Kidney epithelial cell (primary cell): ENCODE measurements at regions not wholly inside any gene's neighbourhood (a gene's known extent, or its start where the extent isn't known, plus 50 kb on each side); places are given as distances from the start of the nearest gene placed in this dataset.
A peak's percentile ranks its signal among the peaks of the same experiment; 100 is the strongest.

Source experiments
- DNase-seq: peaks from one replicate; pipeline ENCODE4 v3.0.0-alpha.2; 2010; ENCODE audit warnings: low read depth
- H3K27me3 ChIP-seq: 2 replicates; pipeline ENCODE4 v1.6.0; 2011; ENCODE audit warnings: low read length; ENCODE audit not compliant: control insufficient read depth, insufficient read depth
- H3K36me3 ChIP-seq: 2 replicates; pipeline ENCODE4 v1.5.1; 2011; ENCODE audit warnings: low read length; ENCODE audit not compliant: control insufficient read depth, insufficient read depth
- H3K4me3 ChIP-seq: 2 replicates; pipeline ENCODE4 v1.5.1; 2011; ENCODE audit warnings: low read depth, mild to moderate bottlenecking, control low read depth, low read length
- TF ChIP-seq, protein P1 (sequence below): IDR thresholded peaks from 2 replicates; pipeline ENCODE4 v1.5.1; 2011; ENCODE audit warnings: mild to moderate bottlenecking, moderate library complexity, low read length, control low read depth, inconsistent platforms; ENCODE audit not compliant: insufficient read depth, poor library complexity, severe bottlenecking

DNA sequence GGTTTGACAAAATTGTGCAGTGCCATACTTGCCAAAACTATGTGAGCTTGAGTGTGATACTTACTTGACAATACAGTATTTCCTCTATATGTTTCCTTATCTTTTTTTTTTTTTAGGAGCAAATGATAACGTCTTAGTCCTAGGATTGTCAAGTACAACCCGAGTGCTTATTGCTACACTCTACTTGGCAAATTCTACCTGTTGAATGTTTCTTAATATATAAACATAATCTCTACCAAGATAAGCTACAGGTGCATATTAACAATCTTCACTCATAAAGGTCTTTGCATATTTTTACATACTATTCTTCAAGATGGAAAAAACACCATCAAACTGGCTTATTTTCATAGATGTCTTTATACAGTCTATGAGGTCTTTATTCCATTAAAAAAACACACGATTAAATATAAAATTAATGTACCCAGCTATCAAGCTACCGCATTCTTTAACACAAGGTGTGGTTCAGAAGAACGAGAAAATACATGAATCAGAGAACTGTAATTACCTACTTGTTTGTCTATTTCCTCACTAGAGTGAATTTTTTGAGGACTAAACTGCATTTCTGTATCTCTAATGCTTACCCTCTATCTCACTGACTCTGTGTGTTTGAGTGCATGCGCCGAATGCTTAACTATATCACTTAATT, 76.1 kb upstream of the PDSS1 start:
- Histone ChIP-seq H3K27me3 (no peaks in the 10 kb centered on the region), H3K36me3 (no peaks in the 10 kb centered on the region), H3K4me3 (no peak overlapping the region)
- TF ChIP-seq, protein P1, sequence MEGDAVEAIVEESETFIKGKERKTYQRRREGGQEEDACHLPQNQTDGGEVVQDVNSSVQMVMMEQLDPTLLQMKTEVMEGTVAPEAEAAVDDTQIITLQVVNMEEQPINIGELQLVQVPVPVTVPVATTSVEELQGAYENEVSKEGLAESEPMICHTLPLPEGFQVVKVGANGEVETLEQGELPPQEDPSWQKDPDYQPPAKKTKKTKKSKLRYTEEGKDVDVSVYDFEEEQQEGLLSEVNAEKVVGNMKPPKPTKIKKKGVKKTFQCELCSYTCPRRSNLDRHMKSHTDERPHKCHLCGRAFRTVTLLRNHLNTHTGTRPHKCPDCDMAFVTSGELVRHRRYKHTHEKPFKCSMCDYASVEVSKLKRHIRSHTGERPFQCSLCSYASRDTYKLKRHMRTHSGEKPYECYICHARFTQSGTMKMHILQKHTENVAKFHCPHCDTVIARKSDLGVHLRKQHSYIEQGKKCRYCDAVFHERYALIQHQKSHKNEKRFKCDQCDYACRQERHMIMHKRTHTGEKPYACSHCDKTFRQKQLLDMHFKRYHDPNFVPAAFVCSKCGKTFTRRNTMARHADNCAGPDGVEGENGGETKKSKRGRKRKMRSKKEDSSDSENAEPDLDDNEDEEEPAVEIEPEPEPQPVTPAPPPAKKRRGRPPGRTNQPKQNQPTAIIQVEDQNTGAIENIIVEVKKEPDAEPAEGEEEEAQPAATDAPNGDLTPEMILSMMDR = no peak
- DNase-seq = no peak

DNA sequence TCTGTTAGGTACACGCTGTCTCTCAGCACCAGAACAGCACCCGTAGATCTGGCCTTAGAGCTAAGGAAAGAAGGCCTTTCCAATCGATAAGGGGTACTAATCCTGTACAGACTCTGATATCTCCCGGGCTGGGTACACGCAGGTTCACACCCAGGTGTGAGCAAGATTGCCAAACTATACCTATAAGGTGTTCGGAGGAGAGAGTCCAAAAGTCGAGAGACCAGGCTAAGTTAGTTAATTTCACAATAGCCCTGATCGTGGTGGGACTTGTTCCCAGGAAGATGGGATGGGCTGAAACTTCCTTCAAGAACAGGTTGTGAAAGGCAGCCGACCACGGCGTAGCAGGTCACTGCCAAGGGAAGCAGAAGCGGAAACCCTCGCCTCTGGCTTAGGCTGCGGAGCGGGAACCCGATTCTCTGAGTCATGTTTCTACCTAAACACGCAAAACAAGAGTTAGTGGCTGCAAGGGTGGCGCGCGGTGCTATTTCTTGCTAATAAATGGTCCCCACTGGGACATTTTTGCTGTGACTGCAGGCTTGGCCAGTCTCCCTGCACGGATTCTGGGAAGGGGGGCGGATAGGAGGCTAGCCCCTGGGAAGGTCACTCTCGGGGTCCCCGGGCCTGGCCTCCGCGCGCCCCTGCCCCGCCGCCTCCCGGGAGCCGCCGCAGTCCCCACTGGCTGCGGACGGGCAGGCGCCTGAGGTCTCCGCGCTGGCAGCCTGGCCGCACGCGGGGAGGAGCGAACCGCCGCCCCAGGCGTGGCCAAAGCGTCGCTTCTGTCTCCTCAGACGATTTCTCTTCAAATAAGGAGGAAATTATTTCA, 75.4 kb upstream of the PDSS1 start:
- DNase-seq = no peak
- TF ChIP-seq, protein P1 = no peak
- H3K27me3 ChIP-seq = no peaks in the 10 kb centered on the region
- H3K4me3 ChIP-seq = peak overlapping the region; percentile 39
- H3K36me3 ChIP-seq = no peaks in the 10 kb centered on the region

DNA sequence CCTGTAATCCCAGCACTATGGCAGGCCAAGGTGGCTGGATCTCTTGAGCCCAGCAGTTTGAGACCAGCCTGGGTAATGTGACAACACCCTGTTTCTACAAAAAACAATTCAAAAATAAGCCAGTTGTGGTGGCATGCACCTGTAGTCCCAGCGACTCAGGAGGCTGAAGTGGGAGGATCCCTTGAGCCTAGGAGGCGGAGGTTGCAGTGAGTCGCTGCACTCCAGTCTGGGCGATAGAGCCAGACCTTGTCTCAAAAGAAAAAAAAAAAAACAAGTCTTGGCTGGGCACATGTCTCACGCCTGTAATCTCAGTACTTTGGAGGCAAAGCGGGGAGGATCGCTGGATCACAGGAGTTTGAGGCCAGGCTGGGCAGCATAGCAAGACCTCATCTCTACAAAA, 74.6 kb upstream of the PDSS1 start:
- H3K27me3 ChIP-seq = no peaks in the 10 kb centered on the region
- no peaks in the 10 kb centered on the region for H3K36me3 ChIP-seq
- no peak for DNase-seq
- H3K4me3 ChIP-seq = no peak overlapping the region
- TF ChIP-seq, protein P1 = no peak

DNA sequence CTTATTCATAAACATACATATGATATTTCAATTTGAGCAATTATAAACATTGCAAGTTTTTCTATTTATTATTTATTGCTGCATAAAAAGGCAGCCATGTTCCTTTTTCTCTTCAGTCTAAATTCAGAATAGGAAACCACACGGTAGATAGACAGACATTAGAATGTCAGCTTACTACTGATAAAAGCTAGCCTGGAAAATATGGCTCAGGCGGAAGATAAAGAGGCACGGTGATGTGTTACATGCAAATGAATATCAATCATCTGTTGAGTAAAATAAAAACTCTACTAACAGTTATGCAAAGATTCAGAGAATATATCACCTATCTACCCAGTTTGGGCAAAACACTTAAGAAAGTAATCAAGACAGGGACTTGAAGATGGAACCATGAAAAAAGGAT, 73.5 kb upstream of the PDSS1 start:
- Histone ChIP-seq H3K27me3 (no peaks in the 10 kb centered on the region), H3K4me3 (no peak overlapping the region), H3K36me3 (no peaks in the 10 kb centered on the region)
- TF ChIP-seq, protein P1 = no peak
- DNase-seq = no peak

DNA sequence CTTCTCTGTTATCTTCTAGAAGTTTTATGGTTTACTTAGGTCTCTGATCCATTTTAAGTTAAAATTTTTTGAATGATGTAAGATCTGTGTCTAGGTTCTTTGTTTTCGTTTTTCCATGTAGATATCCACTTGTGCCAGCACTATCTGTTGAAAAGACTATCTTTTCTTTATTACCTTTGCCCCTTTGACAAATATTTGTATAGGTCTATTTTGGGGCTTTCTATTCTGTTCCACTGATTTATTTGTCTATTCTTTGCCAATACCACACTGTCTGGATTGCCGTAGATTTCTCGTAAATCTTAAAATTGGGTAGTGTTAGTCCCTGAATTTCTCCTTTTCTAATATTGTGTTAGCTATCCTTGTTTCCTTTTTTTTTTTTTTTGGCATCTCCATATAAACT, 71.4 kb upstream of the PDSS1 start:
- DNase-seq = no peak
- TF ChIP-seq, protein P1 = no peak
- Histone ChIP-seq H3K27me3 (no peaks in the 10 kb centered on the region), H3K36me3 (no peaks in the 10 kb centered on the region), H3K4me3 (no peak overlapping the region)
